ENCODE measurements at regions not wholly inside any gene's neighbourhood (a gene's known extent, or its start where the extent isn't known, plus 50 kb on each side); places are given as distances from the start of the nearest gene placed in this dataset.

DNA sequence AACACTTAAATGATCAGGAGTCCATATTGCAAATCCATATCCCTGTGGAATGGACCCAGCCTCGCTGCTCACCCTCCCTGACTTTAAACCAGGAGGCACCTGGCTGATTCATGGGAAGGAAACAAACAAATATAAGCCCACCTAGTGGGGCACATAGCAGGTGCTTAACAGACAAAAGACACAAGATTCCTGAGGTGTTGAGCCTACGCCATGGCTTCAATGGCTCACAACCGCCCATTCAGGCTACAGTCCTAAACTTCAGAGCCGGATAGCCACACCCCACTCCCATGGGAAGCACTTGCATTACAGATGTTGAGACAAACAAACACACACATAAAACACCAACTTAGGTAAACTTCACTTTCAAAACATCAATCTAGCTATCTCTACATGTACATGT, 359.9 kb downstream of the ICE1 start:
- TF ChIP-seq, protein P1, sequence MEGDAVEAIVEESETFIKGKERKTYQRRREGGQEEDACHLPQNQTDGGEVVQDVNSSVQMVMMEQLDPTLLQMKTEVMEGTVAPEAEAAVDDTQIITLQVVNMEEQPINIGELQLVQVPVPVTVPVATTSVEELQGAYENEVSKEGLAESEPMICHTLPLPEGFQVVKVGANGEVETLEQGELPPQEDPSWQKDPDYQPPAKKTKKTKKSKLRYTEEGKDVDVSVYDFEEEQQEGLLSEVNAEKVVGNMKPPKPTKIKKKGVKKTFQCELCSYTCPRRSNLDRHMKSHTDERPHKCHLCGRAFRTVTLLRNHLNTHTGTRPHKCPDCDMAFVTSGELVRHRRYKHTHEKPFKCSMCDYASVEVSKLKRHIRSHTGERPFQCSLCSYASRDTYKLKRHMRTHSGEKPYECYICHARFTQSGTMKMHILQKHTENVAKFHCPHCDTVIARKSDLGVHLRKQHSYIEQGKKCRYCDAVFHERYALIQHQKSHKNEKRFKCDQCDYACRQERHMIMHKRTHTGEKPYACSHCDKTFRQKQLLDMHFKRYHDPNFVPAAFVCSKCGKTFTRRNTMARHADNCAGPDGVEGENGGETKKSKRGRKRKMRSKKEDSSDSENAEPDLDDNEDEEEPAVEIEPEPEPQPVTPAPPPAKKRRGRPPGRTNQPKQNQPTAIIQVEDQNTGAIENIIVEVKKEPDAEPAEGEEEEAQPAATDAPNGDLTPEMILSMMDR (IDR thresholded peaks at IDR 0.05; ENCODE audit: extremely low read depth in 1 of 2, insufficient read depth in 1 of 2, low read depth in 1 of 2, low read length in 2 of 2): no peak
- no peak for TF ChIP-seq EZH2 (IDR thresholded peaks at IDR 0.05; ENCODE audit: borderline replicate concordance, low read depth, low read length, severe bottlenecking)
- no peak for TF ChIP-seq FOS (IDR thresholded peaks at IDR 0.05; ENCODE audit: borderline replicate concordance, insufficient read depth, low read length)
- TF ChIP-seq POLR2A (IDR thresholded peaks at IDR 0.05; ENCODE audit: low read depth, low read length): no peak
- TF ChIP-seq POLR2AphosphoS5 (IDR thresholded peaks at IDR 0.05; ENCODE audit: insufficient read depth, low read depth, low read length): no peak
- TF ChIP-seq MAX (IDR thresholded peaks at IDR 0.05; ENCODE audit: insufficient read depth, insufficient read length): no peak
- TF ChIP-seq JUN (IDR thresholded peaks at IDR 0.05; ENCODE audit: borderline replicate concordance, insufficient read depth, insufficient read length, low read depth): no peak
- TF ChIP-seq MYC (IDR thresholded peaks at IDR 0.05; ENCODE audit: low read depth, low read length): no peak
